Psoas muscle (tissue), 7 donors: ENCODE measurements at regions not wholly inside any gene's neighbourhood (a gene's known extent, or its start where the extent isn't known, plus 50 kb on each side); places are given as distances from the start of the nearest gene placed in this dataset.

Experiments
- ATAC-seq, 4 donors: fragments of 200-7000 bp; cut with Tn5 transposase; one replicate each; pipeline ENCODE4 v1.9.1; 2020; ENCODE audit warnings: moderate library complexity in 3 of 4, mild to moderate bottlenecking in 2 of 4
- DNase-seq, 2 donors: peaks; one replicate each; pipeline ENCODE4 v3.0.0-alpha.2; 2020
- H3K27ac ChIP-seq: fragments of 200-600 bp; one replicate; pipeline ENCODE4 v1.8.0; 2022
- H3K27me3 ChIP-seq, 3 donors: fragments of 200-600 bp in 1 of 3; one replicate each; pipeline versions ENCODE4 v1.6.1 to v1.8.0; 2013 to 2022; ENCODE audit warnings: low read length in 2 of 3, mild to moderate bottlenecking in 2 of 3, moderate library complexity in 1 of 3; ENCODE audit not compliant: insufficient read depth in 3 of 3
- H3K36me3 ChIP-seq, 2 donors: fragments of 200-600 bp in 1 of 2; one replicate each; pipeline versions ENCODE4 v1.6.1 to v1.8.0; 2013 to 2022; ENCODE audit warnings: low read depth in 1 of 2, mild to moderate bottlenecking in 1 of 2, moderate library complexity in 1 of 2; ENCODE audit not compliant: insufficient read depth in 1 of 2
- H3K4me1 ChIP-seq: fragments of 200-600 bp; one replicate; pipeline ENCODE4 v1.8.0; 2022
- H3K4me3 ChIP-seq: fragments of 200-600 bp; one replicate; pipeline ENCODE4 v1.8.0; 2022; ENCODE audit warnings: mild to moderate bottlenecking
- H3K9me3 ChIP-seq: fragments of 200-600 bp; one replicate; pipeline ENCODE4 v1.8.0; 2022
- WGBS, 3 donors: extraction: QIAGEN DNeasy Blood & Tissue Kit; methylation state at CpG; one replicate each; pipeline versions ENCODE4 v1.1.6 to v1.1.7; 2013; 5-methylcytosine and 5-hydroxymethylcytosine counted together
- intact Hi-C, 2 donors: fragments of 100-400 bp; cut with DNase I; formaldehyde crosslinking; loops; one replicate each; pipeline versions ENCODE4 v1.11.0 to v1.14.2; 2022
- TF ChIP-seq, protein P1 (sequence below): fragments of 200-600 bp; IDR thresholded peaks from one replicate; pipeline ENCODE4 v1.8.0; 2022; ENCODE audit warnings: antibody characterized with exemption
- donor health status: healthy with polysubstance abuse.
- donor health status: DM: no; HTN: no; CAD: no; lungs with moderate emphysema.
- donor health status: Bipolar disorder and iron deficiency.
- donor health status: healthy.
- donor health status: DM: yes; HTN: yes; CAD: no.
- donor health status: DM: no; HTN: no; CAD: no.
- donor health status: DM: yes; HTN: yes; CAD: no.

DNA sequence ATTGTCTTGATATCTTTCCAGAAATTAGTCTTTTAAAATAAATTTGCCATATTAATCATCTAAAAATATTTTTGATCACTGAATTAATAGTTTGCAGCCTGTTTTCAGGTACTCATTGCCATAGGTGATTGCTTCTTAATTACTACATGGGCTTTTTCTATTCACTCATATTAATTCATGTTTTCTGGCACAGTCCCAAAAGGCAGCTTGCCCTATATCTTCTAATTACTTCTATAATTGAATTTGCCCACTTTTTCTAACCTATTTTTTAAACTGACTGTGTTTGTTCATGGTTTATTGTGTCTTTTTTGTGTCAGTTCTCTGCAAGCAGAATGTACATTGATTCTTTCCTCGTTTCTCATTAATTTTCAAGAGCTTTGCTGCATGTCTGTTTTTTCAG lies 85.7 kb upstream of the SOX2 start:
- Histone ChIP-seq H3K9me3 (no peaks in the 10 kb centered on the region), H3K4me1 (no peaks in the 10 kb centered on the region), H3K4me3 (no peak overlapping the region), H3K27me3 (no peaks in the 10 kb centered on the region), H3K36me3 (no peaks in the 10 kb centered on the region), H3K27ac (no peak overlapping the region)
- TF ChIP-seq, protein P1, sequence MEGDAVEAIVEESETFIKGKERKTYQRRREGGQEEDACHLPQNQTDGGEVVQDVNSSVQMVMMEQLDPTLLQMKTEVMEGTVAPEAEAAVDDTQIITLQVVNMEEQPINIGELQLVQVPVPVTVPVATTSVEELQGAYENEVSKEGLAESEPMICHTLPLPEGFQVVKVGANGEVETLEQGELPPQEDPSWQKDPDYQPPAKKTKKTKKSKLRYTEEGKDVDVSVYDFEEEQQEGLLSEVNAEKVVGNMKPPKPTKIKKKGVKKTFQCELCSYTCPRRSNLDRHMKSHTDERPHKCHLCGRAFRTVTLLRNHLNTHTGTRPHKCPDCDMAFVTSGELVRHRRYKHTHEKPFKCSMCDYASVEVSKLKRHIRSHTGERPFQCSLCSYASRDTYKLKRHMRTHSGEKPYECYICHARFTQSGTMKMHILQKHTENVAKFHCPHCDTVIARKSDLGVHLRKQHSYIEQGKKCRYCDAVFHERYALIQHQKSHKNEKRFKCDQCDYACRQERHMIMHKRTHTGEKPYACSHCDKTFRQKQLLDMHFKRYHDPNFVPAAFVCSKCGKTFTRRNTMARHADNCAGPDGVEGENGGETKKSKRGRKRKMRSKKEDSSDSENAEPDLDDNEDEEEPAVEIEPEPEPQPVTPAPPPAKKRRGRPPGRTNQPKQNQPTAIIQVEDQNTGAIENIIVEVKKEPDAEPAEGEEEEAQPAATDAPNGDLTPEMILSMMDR: no peak
- DNase-seq (no peak), ATAC-seq (no peak)
- intact Hi-C loops: no loop called here
- WGBS, 3 donors: 80 to 82% (median 81%) methylated on average over 1 of the region's 1 CpG

DNA sequence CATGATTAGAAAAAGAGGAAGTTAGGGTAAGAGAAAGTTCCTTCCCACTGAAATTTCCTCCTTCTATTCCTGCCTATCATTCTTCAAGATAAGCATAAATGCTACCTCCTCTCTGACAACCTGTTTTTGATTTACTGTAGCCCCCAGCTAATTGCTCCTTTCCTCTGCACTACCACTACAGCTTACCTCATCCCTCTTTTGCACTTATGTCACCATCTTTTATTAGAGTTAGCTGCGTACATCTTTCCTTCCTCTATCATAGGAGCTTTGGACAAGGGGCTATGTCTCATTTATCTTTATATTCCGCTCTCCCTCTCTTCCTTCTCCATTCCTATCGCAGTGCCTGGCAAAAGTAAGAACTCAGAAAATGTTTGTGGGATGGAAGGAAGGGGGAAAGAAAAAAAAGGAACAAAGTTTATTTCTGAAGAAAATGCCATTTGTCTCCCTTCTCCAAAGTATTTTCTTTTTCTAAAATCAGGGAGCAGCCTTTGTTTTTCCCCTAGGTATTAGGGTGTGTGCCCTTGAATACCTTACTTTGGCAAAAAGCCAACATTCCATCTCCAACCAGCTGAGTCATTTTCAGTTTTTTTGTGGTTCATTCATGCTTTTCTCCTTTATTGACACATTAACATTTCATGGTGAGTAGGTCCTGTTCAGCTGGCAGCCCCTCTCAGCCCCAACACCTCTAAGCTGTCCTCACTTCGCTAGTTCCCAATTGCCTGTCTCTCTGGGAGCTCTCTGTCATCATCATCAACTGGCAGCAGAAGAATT lies 87.6 kb upstream of the SOX2 start:
- ATAC-seq (no peak), DNase-seq (no peak)
- intact Hi-C loops: no loop called here

DNA sequence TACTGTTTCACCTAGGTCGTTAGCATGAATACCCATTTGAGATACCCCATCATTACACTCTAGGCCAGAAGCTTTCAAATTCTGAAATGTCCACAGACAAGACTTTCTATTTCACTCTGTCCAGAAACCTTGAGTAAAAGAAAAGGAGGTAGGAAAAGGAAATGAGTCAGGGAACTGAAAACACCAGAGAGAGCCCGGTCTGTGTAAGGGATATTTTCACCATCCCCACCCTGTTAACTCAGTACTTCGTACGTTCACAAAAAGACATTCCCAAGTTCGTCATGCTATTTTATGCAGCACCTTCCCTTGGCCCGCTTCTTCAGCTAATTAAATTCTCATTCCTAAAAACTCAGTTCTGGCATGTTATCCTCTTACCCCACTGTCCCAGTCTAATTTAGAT lies 89.4 kb upstream of the SOX2 start:
- Histone ChIP-seq H3K36me3 (no peaks in the 10 kb centered on the region), H3K9me3 (no peaks in the 10 kb centered on the region), H3K4me1 (no peaks in the 10 kb centered on the region), H3K4me3 (no peak overlapping the region), H3K27ac (no peak overlapping the region), H3K27me3 (no peaks in the 10 kb centered on the region)
- intact Hi-C loops: no loop called here
- DNase-seq (no peak), ATAC-seq (no peak)
- 63 to 64% (median 64%) methylated on average over 6 of the region's 6 CpGs for WGBS, 3 donors
- TF ChIP-seq, protein P1: no peak

More for the DNA sequence above, 87.6 kb upstream of the SOX2 start:
- no peaks in the 10 kb centered on the region for H3K4me1 ChIP-seq
- H3K27me3 ChIP-seq: no peaks in the 10 kb centered on the region
- 52 to 59% (median 58%) methylated on average over 4 of the region's 4 CpGs for WGBS, 3 donors
- no peak overlapping the region for H3K27ac ChIP-seq
- no peaks in the 10 kb centered on the region for H3K36me3 ChIP-seq
- TF ChIP-seq, protein P1: no peak
- H3K9me3 ChIP-seq: no peaks in the 10 kb centered on the region
- no peak overlapping the region for H3K4me3 ChIP-seq

DNA sequence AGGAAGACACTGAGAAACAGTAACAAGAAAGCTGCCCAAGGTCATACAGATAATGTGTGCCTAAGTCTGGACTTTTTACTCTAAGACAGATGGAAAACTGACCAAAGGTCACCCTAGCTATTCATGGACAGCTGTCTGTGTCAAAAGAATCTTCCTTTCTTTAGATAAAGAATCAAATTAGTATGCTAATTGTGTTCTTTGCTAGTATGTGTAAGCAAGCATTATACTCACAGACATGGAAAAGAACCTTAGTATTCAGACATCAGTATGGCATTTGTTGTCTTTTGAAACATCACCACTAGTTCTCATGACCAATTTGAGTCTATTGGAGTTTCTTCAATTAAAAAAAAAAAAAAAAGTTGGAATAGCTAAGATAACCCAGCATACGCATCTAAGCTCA lies 91.8 kb upstream of the SOX2 start:
- 79 to 87% (median 83%) methylated on average over 1 of the region's 1 CpG for WGBS, 3 donors
- H3K4me1 ChIP-seq: no peaks in the 10 kb centered on the region
- intact Hi-C loops: no loop called here
- no peak overlapping the region for H3K4me3 ChIP-seq
- H3K27ac ChIP-seq: no peak overlapping the region
- TF ChIP-seq, protein P1: no peak
- H3K36me3 ChIP-seq: no peaks in the 10 kb centered on the region
- DNase-seq: no peak
- no peaks in the 10 kb centered on the region for H3K9me3 ChIP-seq
- H3K27me3 ChIP-seq: no peaks in the 10 kb centered on the region
- ATAC-seq: no peak

DNA sequence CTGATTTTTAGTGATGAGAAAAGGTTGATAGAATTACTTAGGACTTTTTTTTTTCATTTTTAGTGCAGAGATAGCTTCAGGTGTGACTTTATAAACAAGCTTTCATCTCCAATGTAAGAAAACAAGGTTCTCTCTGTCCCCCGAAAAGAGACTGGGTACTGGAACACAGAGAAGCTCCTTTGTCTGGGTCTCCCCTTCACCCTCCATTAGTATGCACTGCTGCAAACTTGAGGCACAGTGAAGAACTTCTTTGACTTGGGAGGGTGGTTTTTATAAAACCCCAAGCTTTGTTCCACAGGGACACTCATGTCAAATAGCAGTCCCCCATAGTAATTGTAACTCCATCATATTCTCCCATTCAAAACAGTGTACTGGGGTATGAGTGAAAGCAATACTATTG lies 93.5 kb upstream of the SOX2 start:
- ATAC-seq: no peak
- WGBS, 3 donors: 84 to 90% (median 89%) methylated on average over 1 of the region's 1 CpG
- H3K9me3 ChIP-seq: no peaks in the 10 kb centered on the region
- H3K4me1 ChIP-seq: no peaks in the 10 kb centered on the region
- H3K36me3 ChIP-seq: no peaks in the 10 kb centered on the region
- TF ChIP-seq, protein P1: no peak
- no peak overlapping the region for H3K4me3 ChIP-seq
- H3K27me3 ChIP-seq: no peaks in the 10 kb centered on the region
- intact Hi-C loops: no loop called here
- H3K27ac ChIP-seq: no peak overlapping the region
- no peak for DNase-seq
